Central memory CD8-positive, alpha-beta T cell (primary cell): ENCODE measurements at regions not wholly inside any gene's neighbourhood (a gene's known extent, or its start where the extent isn't known, plus 50 kb on each side); places are given as distances from the start of the nearest gene placed in this dataset.

Source experiments
- ATAC-seq: fragments of 150-1000 bp; cut with Tn5 transposase; replicated peaks from 2 replicates; pipeline ENCODE4 v1.10.0; 2022; ENCODE audit warnings: mild to moderate bottlenecking, moderate FRiP score, moderate number of reproducible peaks; ENCODE audit not compliant: poor library complexity, severe bottlenecking; ENCODE audit errors: extremely low read depth
- DNase-seq, 2 donors: peaks; one replicate each; pipeline ENCODE4 v3.0.0; 2021; ENCODE audit warnings: low spot score in 2 of 2
- H3K27ac Mint-ChIP-seq: one replicate; pipeline ENCODE4 v1.8.0; 2022; ENCODE audit warnings: low read depth, mild to moderate bottlenecking, moderate library complexity, mixed read lengths
- H3K27me3 Mint-ChIP-seq: one replicate; pipeline ENCODE4 v1.8.0; 2022; ENCODE audit warnings: mixed read lengths
- H3K36me3 Mint-ChIP-seq: one replicate; pipeline ENCODE4 v1.8.0; 2022; ENCODE audit warnings: mild to moderate bottlenecking, moderate library complexity, mixed read lengths; ENCODE audit not compliant: insufficient read depth
- H3K4me1 Mint-ChIP-seq: one replicate; pipeline ENCODE4 v1.8.0; 2022; ENCODE audit warnings: mixed read lengths
- H3K4me3 Mint-ChIP-seq: one replicate; pipeline ENCODE4 v1.8.0; 2022; ENCODE audit warnings: mild to moderate bottlenecking, moderate library complexity, mixed read lengths
- H3K9me3 Mint-ChIP-seq: one replicate; pipeline ENCODE4 v1.8.0; 2022; ENCODE audit warnings: mixed read lengths

DNA sequence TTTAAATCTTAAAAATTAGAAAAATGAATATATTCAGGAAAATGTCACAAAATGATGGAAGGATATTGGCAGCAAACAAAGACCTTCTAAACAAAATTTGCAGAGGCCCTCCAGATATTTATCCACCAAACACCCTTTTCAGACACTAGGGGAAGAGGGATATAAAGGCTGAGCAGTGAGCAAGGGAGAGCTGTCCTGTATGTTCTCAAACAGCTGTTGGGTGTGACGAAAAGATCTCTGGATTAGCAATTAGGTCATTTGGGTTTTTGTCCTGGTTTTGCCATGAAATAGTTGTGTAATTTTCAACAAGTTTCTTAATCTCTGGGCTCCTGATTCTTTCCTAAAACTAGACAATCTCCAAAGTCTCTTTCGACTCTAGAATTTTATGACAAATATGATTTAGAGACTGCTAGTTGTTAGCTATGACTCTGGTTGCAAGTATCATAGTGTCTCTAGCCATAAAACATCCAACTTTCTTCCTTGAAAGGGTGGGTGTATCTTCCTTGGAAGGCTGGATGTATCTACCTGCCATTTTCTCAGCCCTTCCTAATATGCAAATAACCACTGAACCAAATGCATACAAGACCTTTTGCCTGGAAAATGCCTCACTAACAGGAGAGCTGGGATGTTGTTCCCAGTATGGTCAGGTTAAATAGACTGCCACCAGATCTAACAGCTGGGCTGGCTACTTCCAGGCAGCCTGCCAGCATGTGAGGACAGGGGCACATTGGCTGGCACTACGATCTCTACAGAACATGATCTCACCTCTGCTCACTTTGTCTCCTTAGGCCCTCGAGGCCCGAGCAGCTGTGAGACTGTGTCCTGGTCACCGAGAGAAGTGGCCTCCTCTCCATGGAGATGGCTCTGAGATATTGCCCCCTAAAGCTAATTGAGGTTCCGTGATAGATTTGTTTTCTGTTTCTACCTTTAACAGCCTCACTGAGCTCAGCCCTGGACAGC lies 225.5 kb upstream of the JADE1 start:
- DNase-seq (no peak), ATAC-seq (no peak)
- H3K27ac Mint-ChIP-seq: no peak overlapping the region
- no peaks in the 10 kb centered on the region for H3K9me3 Mint-ChIP-seq
- peaks cover 18% of the 10 kb centered on the region for H3K27me3 Mint-ChIP-seq
- H3K36me3 Mint-ChIP-seq: no peaks in the 10 kb centered on the region
- H3K4me1 Mint-ChIP-seq: no peaks in the 10 kb centered on the region
- H3K4me3 Mint-ChIP-seq: no peak overlapping the region

DNA sequence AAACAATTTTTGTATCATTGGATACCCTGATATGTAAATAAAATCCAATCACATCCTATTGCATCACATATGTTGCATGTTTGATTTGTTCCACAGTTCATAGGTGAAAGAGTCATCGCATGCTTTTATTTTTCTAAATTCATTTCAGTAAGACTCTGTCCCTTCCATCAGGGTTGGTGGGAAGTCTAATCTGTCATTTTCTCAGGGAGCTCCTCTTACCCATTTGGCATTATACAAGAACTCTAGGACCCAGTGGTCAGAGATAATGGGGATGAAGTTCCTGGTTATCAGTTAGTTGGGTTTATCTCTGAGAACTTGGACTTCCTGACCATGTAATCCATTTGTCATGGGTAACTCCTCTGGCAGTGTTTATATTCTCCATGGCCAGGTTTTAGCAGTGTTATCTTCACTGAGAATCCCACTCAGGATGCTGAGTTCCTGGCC lies 227.1 kb upstream of the JADE1 start:
- Mint-ChIP-seq H3K27ac (no peak overlapping the region), H3K4me1 (no peaks in the 10 kb centered on the region), H3K27me3 (peaks cover 18% of the 10 kb centered on the region), H3K36me3 (no peaks in the 10 kb centered on the region), H3K4me3 (no peak overlapping the region), H3K9me3 (no peaks in the 10 kb centered on the region)
- DNase-seq (no peak), ATAC-seq (no peak)

DNA sequence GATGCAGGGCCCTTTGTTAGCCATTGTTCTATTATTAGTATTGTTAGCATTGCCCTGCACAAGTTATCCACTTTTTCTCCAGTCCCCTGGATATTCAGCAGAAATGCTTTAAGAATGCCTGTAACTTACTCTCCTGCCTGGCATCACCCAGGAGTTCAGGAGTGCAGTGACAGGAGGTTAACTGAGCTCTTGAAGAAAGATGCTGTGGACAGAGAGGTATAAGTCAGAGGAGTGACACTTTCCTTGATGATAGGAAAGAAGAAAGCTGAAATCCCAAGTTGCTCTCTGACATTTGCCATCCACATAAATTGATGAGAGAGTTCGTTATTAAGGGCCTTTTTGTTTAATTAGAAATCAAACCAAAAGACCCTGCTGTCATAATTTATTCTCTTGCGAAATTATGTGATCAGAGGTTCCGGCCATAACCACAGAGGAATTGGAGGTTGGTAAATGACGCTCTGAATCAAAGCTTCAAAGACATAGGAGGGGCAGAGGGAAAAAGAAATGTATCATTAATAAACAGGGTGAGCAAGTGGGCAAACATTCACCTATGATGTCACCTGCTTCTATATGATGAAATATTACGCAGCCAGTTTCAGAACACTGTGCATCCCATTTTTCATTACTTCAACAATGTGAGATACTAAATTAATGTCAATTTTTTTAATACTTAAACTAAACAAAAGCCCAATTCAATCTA lies 230.2 kb upstream of the JADE1 start:
- H3K4me1 Mint-ChIP-seq: no peaks in the 10 kb centered on the region
- no peak overlapping the region for H3K4me3 Mint-ChIP-seq
- no peaks in the 10 kb centered on the region for H3K9me3 Mint-ChIP-seq
- ATAC-seq (no peak), DNase-seq (no peak)
- H3K27me3 Mint-ChIP-seq: peaks cover 18% of the 10 kb centered on the region
- H3K27ac Mint-ChIP-seq: no peak overlapping the region
- H3K36me3 Mint-ChIP-seq: no peaks in the 10 kb centered on the region

DNA sequence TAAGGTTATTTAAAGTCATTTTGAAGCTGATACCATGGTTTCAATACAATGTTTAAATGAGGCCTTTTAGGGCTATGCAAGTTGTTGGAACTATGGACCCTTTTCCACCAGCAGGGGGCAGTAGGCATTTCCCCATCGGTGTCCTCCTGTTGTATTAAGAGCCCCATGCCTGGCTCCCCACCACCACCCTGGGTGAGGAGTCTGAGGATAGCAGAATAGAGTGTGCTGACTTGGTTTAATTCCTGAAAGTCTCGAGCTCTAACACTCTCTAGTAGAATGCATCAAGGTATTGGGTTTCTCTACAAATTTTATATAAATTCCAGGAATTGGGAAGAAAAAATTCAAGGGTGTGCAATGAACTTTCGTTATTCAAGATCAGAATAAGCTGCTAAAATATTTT lies 234.8 kb upstream of the JADE1 start:
- no peaks in the 10 kb centered on the region for H3K9me3 Mint-ChIP-seq
- peak; percentile 46 for ATAC-seq
- no peaks in the 10 kb centered on the region for H3K4me1 Mint-ChIP-seq
- no peak overlapping the region for H3K27ac Mint-ChIP-seq
- peak; percentile 28 to 38 for DNase-seq
- no peaks in the 10 kb centered on the region for H3K27me3 Mint-ChIP-seq
- H3K4me3 Mint-ChIP-seq: no peak overlapping the region
- no peaks in the 10 kb centered on the region for H3K36me3 Mint-ChIP-seq

DNA sequence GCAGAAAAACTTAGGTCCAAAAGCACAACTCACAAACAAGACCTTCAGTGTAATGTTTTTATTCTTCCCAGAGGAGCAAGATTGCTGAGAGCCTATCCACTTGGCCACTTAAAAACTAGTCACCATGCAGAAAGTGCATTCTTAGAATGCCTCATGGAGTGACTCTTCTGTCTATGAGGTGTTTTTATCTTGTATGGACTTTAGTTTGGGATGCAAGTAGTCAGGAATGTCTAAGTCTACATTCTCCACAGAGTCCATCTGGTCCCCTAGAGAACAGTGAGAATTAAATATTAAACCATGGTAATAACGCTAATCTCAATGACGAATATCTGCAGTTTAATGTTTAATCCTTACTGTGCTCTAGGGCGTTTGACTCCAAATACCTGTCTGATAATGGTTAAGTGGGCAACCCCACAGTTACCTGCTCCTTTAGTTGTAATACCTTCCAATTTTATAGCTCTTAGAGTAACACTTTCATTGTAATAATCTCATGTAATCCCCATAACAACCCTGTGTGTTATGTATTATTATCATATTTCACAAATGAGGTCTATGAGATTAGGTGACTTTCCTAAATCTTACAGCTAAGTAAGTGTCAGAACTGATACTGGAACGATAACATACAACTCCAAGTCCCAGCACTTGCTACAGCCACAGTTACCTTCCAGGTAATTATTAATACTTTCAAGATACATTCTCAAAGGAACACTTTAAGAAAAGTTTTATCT lies 235.6 kb upstream of the JADE1 start:
- ATAC-seq (no peak), DNase-seq (no peak)
- no peak overlapping the region for H3K27ac Mint-ChIP-seq
- H3K9me3 Mint-ChIP-seq: no peaks in the 10 kb centered on the region
- H3K36me3 Mint-ChIP-seq: no peaks in the 10 kb centered on the region
- H3K4me1 Mint-ChIP-seq: no peaks in the 10 kb centered on the region
- H3K27me3 Mint-ChIP-seq: no peaks in the 10 kb centered on the region
- H3K4me3 Mint-ChIP-seq: no peak overlapping the region

DNA sequence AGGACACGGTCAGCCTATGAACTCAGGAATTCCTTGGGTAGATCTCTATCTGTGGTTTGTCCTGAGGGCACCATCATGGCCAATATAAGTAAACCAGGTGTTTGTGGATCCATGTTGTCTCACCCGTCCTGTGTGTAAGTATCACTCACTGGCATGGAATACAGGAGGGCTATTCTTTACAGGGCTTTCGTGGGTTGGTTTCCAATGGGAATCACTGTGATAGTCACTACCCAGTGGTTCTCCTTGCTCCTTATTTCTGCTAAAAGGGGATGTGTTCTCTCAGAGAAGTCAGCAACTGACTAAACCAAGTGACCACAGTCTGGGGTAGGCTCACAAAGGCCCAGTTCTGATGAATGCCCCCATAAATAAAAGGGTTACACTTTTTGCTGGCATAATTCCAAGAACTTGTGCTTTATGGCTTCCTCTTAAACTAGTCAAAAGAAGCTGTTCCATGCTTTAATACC lies 236.7 kb upstream of the JADE1 start:
- H3K27me3 Mint-ChIP-seq: no peaks in the 10 kb centered on the region
- DNase-seq: no peak
- no peak overlapping the region for H3K27ac Mint-ChIP-seq

DNA sequence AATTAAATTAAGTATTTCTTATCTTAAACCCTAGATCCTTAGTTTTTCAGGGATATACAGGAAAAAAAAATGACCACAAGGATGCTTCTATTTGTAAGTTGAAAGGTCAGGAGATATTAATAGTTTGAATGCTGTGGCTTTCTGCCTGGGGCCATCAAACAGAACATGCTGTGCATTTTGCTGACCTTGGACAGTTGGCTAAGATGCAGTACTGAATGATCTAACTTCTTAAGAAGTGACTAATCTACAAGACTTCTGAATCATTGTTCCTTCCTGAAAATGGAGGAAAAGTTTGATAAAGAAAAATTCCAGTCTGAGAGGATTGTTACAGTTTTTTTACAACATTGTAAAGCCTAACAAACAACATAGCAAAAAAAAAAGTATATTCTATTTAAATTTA lies 237.8 kb upstream of the JADE1 start:
- DNase-seq (no peak), ATAC-seq (no peak)
- H3K27ac Mint-ChIP-seq: no peak overlapping the region
- no peaks in the 10 kb centered on the region for H3K9me3 Mint-ChIP-seq
- H3K4me1 Mint-ChIP-seq: no peaks in the 10 kb centered on the region
- no peaks in the 10 kb centered on the region for H3K27me3 Mint-ChIP-seq
- no peaks in the 10 kb centered on the region for H3K36me3 Mint-ChIP-seq
- no peak overlapping the region for H3K4me3 Mint-ChIP-seq

More for the DNA sequence above, 236.7 kb upstream of the JADE1 start:
- Mint-ChIP-seq H3K4me3 (no peak overlapping the region), H3K9me3 (no peaks in the 10 kb centered on the region), H3K36me3 (no peaks in the 10 kb centered on the region), H3K4me1 (no peaks in the 10 kb centered on the region)
- no peak for ATAC-seq

DNA sequence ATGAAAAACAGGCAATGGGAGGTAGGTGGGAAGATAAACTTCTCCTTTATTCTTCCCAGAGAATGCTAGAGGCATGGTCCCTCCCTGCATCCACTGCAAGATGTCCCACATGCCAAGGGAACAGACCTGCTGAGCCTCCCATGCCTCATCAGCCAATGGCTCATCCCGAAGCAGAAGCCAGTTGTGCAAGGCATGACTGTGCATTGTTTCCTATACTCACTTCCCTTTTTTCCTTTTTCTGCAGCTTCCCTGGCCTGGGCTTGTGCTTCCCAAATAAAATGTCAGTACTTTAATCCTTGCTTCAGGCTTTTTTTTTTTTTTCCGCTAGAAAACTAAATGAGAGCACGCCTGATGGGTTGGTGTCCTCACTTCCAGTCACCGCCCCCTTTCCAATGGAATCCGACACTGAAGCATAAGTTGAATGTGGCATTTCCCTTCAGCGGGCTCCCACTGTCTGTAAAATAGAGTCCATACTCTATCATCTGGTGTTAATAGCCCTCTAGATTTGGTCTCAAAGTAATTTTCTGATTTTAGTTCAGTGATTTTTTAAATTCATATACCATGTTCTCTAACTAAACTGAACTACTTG lies 239.0 kb upstream of the JADE1 start:
- H3K4me3 Mint-ChIP-seq: no peak overlapping the region
- H3K27me3 Mint-ChIP-seq: no peaks in the 10 kb centered on the region

DNA sequence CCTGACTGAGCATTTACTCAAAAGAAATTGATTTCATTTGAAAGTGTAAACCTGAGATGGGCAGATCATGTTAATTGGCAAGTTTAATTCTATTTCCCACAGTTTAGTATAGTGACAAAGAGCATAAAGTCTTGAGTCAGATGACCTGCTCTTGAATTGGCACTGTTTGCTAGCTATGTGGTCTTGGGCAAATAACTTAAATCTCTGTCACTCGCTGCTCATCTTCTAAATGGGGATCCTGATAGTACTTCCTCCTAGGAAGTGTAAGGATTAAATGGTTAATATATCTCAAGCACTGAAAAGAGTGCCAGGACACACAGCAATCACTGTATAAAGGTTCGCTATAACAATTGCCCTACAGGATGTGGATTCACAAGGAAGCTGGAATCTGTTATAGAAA lies 242.8 kb upstream of the JADE1 start:
- Mint-ChIP-seq H3K4me1 (no peaks in the 10 kb centered on the region), H3K27me3 (no peaks in the 10 kb centered on the region), H3K4me3 (no peak overlapping the region), H3K9me3 (no peaks in the 10 kb centered on the region), H3K27ac (no peak overlapping the region), H3K36me3 (no peaks in the 10 kb centered on the region)
- no peak for ATAC-seq
- DNase-seq: no peak

More for the DNA sequence above, 239.0 kb upstream of the JADE1 start:
- ATAC-seq (no peak), DNase-seq (no peak)
- H3K9me3 Mint-ChIP-seq: no peaks in the 10 kb centered on the region
- H3K27ac Mint-ChIP-seq: no peak overlapping the region
- H3K4me1 Mint-ChIP-seq: no peaks in the 10 kb centered on the region
- H3K36me3 Mint-ChIP-seq: no peaks in the 10 kb centered on the region

DNA sequence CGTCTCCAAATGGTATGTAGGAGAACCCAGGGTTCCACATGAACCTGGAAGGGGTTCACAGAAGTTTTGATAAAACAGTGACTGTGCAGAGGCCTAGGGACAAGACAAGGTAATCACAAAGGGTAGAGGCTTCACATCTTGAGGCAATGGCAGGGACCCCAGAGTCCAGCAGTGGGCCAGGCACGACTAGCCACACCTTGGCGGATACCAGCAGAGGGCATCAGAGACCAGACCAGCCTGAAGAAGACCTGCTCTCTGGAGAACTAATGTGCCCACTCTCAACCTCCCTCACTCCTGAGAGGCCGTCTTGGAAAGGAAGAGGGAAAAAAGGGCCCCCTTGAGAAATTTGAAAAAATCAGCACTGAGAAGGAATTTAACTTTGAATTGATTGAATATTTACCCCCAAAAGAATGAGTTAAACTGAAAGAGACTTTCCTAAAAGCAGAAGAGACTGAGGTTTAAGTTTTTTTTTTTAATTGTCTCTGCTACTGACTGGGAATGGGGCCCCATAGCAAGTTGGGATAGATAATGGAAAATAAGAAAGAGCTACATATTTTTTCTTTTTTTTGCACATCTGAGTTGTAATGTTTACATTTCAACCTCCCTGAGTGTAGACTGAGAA lies 243.8 kb upstream of the JADE1 start:
- H3K27ac Mint-ChIP-seq: no peak overlapping the region
- DNase-seq (no peak), ATAC-seq (no peak)
- no peaks in the 10 kb centered on the region for H3K36me3 Mint-ChIP-seq
- no peaks in the 10 kb centered on the region for H3K9me3 Mint-ChIP-seq
- no peak overlapping the region for H3K4me3 Mint-ChIP-seq
- no peaks in the 10 kb centered on the region for H3K4me1 Mint-ChIP-seq
- H3K27me3 Mint-ChIP-seq: no peaks in the 10 kb centered on the region

DNA sequence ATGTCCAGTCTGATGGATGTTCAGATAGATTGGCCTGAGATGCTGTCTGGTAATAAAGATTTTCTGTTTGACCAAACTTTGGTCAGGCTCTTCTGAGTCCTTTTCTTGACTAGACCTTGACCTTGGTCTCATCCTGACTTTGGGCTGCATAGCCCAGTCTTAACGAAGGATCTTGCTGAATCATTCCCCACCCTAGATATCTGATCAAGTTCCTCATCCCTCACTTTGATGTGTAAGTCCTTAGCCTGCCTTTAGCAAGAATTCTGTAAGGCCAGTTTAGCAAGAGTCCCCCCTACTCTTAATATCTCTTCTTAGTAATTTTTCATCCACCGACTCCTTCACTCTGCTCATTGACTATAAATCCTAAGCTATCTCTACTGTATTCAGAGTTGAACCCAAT lies 244.4 kb upstream of the JADE1 start:
- no peaks in the 10 kb centered on the region for H3K36me3 Mint-ChIP-seq
- H3K4me3 Mint-ChIP-seq: no peak overlapping the region
- DNase-seq: no peak

DNA sequence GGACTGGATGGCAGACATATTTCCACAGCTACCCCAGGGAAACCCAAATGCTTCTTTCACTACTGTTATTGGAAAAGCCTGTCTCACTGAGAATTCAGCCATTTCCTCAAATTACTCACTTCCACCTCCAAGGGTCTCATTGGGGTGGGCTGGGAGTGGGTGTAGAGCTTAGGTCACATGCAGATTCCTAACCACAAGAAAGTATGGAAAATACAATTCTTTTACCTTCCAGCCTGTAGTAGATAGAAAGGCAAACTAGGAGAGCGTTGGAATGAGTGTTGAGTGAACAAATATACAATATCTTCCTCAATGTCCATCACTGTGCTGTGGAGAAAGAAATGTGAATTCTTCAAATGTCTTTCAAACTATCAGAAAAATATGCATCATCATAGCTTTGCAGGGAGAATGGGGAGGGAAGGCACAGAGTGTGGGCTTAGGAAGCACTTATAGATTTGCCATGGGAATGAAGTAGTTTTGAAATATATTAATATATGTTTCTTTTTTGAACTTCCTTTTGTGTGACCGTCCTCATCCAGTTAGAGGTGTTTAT lies 245.3 kb upstream of the JADE1 start:
- H3K27me3 Mint-ChIP-seq: no peaks in the 10 kb centered on the region
- no peak overlapping the region for H3K4me3 Mint-ChIP-seq
- H3K9me3 Mint-ChIP-seq: no peaks in the 10 kb centered on the region
- H3K4me1 Mint-ChIP-seq: no peaks in the 10 kb centered on the region
- no peak for ATAC-seq
- no peak overlapping the region for H3K27ac Mint-ChIP-seq
- no peaks in the 10 kb centered on the region for H3K36me3 Mint-ChIP-seq
- DNase-seq: no peak

More for the DNA sequence above, 244.4 kb upstream of the JADE1 start:
- no peak for ATAC-seq
- no peaks in the 10 kb centered on the region for H3K4me1 Mint-ChIP-seq
- no peaks in the 10 kb centered on the region for H3K27me3 Mint-ChIP-seq
- H3K27ac Mint-ChIP-seq: no peak overlapping the region
- H3K9me3 Mint-ChIP-seq: no peaks in the 10 kb centered on the region
